T-helper 1 cell (primary cell): ENCODE measurements at regions not wholly inside any gene's neighbourhood (a gene's known extent, or its start where the extent isn't known, plus 50 kb on each side); places are given as distances from the start of the nearest gene placed in this dataset.

Experiments
- DNase-seq, 5 donors: peaks; one replicate each; pipeline ENCODE4 v3.0.0-alpha.2; 2012 to 2020

GRCh38 chr1:219666242-219666641, 53.3 kb upstream of the ZC3H11B start:
- DNase-seq, result no peak

GRCh38 chr1:219665089-219665488, 52.2 kb upstream of the ZC3H11B start:
- no peak for DNase-seq

GRCh38 chr1:219664310-219665029, 51.6 kb upstream of the ZC3H11B start:
- no peak for DNase-seq
